ENCODE measurements at regions not wholly inside any gene's neighbourhood (a gene's known extent, or its start where the extent isn't known, plus 50 kb on each side); places are given as distances from the start of the nearest gene placed in this dataset.

DNA sequence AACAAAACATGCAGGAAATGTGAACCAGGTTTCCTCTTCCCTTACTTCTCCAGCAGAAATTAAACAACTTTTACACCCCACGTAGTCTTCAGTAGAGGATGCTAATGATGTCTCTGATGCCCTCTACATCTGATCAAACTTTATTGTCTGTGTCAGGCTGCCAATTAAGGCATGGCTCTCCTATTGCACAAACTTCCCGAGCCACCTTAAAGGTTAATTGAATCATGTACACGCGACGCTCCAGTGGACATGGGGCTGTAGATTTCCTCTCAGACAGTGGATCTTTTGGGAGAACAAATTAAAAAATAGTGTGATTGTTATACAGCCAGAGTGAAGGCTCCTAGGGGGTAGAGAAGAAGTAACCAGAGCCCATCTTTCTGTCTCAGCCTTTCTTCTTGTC, 301.6 kb downstream of the SMAD2 start:
- H3K4me1 Mint-ChIP-seq (ENCODE audit: low read depth), result no peaks in the 10 kb centered on the region
- H3K27ac Mint-ChIP-seq, result no peak overlapping the region
- H3K36me3 Mint-ChIP-seq (ENCODE audit: low read depth), result no peaks in the 10 kb centered on the region
- DNase-seq (ENCODE audit: low spot score), result no peak
- intact Hi-C loops (cut with micrococcal nuclease), result no loop called here
- H3K9me3 Mint-ChIP-seq, result no peaks in the 10 kb centered on the region
- no peak overlapping the region for H3K4me3 Mint-ChIP-seq (ENCODE audit: low read depth)
- peaks cover 6% of the 10 kb centered on the region for H3K27me3 Mint-ChIP-seq (ENCODE audit: low read depth)

DNA sequence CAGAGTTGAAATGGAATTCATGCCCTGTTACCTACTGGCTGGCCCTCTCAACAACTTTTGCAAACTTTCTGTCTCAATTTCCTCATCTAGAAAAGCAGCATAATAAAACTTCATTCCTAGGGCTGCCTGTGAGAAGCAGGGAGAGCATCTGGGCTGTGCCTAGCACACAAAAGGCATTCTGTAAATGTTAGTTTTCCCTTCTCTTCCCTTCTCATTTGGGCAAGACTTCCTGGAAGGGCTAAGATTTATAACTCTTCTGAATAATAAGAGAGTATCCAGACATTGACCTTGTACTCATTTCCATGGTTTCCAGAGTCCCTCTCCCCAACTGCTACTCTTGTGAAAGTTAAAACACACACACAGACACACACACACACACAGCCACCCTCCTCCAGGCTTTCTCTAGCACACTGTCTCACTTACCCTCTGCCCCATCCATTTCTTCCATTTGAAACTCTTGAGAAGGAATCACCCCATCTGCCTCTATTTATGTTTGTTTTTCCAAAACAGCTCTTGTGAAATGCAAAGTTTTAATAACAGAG, 302.1 kb downstream of the SMAD2 start:
- Mint-ChIP-seq H3K9me3 (no peaks in the 10 kb centered on the region), H3K27ac (no peak overlapping the region), H3K4me1 (ENCODE audit: low read depth) (no peaks in the 10 kb centered on the region), H3K36me3 (ENCODE audit: low read depth) (no peaks in the 10 kb centered on the region), H3K27me3 (ENCODE audit: low read depth) (peaks cover 6% of the 10 kb centered on the region), H3K4me3 (ENCODE audit: low read depth) (no peak overlapping the region)
- DNase-seq (ENCODE audit: low spot score), result no peak
- intact Hi-C loops (cut with micrococcal nuclease), result no loop called here

DNA sequence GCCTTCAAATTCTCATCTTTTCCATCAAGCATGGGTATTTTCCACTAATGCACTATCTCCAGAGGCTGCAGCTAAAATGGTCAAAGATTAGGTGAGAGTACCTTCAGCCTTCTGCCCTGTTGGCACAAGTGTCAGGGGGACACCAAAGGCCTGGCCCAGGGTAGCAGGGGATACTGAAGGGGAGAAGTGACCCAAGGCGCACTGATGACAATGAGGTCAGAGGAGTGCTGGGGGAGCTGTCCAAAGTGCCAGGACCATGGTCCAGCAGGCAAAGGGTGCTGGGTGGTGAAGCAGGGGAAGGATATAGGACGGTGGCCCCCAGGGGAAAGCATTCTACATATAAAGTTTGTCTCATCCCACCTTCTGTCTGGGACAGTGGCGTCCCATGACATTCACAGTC, 303.4 kb downstream of the SMAD2 start:
- intact Hi-C loops (cut with micrococcal nuclease), result no loop called here
- no peak overlapping the region for H3K27ac Mint-ChIP-seq
- H3K9me3 Mint-ChIP-seq, result no peaks in the 10 kb centered on the region
- H3K4me3 Mint-ChIP-seq (ENCODE audit: low read depth), result no peak overlapping the region
- H3K4me1 Mint-ChIP-seq (ENCODE audit: low read depth), result no peaks in the 10 kb centered on the region
- no peaks in the 10 kb centered on the region for H3K36me3 Mint-ChIP-seq (ENCODE audit: low read depth)
- DNase-seq (ENCODE audit: low spot score), result no peak
- peaks cover 10% of the 10 kb centered on the region for H3K27me3 Mint-ChIP-seq (ENCODE audit: low read depth)

DNA sequence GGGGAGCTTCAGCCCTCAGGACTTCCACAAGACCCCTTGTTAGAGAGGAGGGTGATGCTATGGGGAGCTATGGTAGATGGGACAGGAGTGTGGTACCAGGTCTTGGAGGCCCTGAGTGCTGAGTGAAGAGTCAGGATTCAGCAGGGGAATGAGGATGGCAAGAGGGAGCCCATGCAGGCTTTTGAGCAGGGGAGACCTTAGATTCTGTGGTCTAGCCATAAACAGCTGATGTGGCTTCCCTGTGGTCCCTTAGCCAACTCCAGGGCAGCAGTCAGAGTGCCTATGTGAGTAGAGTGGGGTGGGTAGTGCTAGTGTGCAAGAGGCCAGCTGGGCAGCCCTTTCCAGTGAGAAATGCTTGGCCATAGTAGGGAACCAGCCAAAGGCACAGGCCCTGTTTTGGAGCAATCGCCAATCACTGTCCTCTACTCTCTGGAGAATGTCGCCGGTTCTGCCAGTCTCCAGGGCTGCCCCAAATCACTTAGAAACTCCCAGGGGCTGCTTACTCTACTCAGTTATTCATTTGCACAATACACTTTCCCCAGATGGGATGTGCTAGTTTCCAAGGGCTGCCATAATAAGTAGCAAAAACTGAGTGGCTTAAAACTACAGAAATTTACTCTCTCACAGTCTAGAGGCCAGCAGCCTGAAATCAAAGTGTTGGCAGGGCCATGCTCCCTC, 310.5 kb downstream of the SMAD2 start:
- H3K4me1 Mint-ChIP-seq (ENCODE audit: low read depth), result no peaks in the 10 kb centered on the region
- no peak overlapping the region for H3K27ac Mint-ChIP-seq
- peaks cover 6% of the 10 kb centered on the region for H3K27me3 Mint-ChIP-seq (ENCODE audit: low read depth)
- intact Hi-C loops (cut with micrococcal nuclease), result no loop called here
- no peaks in the 10 kb centered on the region for H3K9me3 Mint-ChIP-seq
- no peak for DNase-seq (ENCODE audit: low spot score)
- no peaks in the 10 kb centered on the region for H3K36me3 Mint-ChIP-seq (ENCODE audit: low read depth)
- H3K4me3 Mint-ChIP-seq (ENCODE audit: low read depth), result no peak overlapping the region

DNA sequence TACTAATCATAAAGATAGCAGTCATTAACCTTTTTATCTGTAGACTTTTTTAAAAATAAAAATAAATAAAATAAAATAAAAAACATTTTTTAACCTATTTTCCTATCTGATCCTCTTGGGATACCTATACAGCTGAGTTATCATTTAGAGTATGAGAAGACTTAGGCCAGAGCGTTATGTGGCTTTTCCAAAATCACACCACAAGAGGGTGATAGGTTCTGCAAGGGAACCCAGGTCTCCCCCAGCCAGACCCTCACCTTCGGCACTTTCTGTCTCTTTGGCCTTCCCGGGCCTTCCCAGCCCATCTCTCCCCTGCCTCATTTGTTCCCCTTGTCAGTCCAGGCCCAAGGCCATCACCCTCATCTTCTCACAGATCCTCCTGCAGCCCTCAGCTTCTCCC, 311.7 kb downstream of the SMAD2 start:
- Mint-ChIP-seq H3K27me3 (ENCODE audit: low read depth) (peaks cover 6% of the 10 kb centered on the region), H3K9me3 (no peaks in the 10 kb centered on the region), H3K4me3 (ENCODE audit: low read depth) (no peak overlapping the region), H3K36me3 (ENCODE audit: low read depth) (no peaks in the 10 kb centered on the region), H3K4me1 (ENCODE audit: low read depth) (no peaks in the 10 kb centered on the region), H3K27ac (no peak overlapping the region)
- intact Hi-C loops (cut with micrococcal nuclease), result no loop called here
- no peak for DNase-seq (ENCODE audit: low spot score)

DNA sequence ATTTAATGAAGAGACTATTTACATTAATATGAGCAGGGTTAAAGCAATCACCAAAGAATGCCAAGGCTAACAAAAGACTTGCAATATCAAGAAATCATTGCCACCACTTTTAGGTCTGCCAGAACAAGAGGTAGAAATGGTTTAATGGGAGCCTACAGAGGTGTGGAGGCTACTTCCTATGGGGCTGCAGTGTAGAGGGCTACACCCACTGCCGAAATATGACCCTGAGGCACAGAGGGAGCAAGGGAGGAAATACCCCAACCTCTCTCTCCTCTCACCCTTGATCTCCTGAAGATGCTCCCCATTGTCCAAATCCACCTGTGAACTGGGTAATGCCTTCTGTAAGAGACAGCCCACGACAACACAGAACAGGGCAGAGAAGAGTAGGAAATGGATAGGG, 315.4 kb downstream of the SMAD2 start:
- intact Hi-C loops (cut with micrococcal nuclease), result no loop called here
- Mint-ChIP-seq H3K27me3 (ENCODE audit: low read depth) (peaks cover 2% of the 10 kb centered on the region), H3K4me1 (ENCODE audit: low read depth) (no peaks in the 10 kb centered on the region), H3K9me3 (no peaks in the 10 kb centered on the region), H3K4me3 (ENCODE audit: low read depth) (no peak overlapping the region), H3K27ac (no peak overlapping the region), H3K36me3 (ENCODE audit: low read depth) (no peaks in the 10 kb centered on the region)
- DNase-seq (ENCODE audit: low spot score), result no peak

DNA sequence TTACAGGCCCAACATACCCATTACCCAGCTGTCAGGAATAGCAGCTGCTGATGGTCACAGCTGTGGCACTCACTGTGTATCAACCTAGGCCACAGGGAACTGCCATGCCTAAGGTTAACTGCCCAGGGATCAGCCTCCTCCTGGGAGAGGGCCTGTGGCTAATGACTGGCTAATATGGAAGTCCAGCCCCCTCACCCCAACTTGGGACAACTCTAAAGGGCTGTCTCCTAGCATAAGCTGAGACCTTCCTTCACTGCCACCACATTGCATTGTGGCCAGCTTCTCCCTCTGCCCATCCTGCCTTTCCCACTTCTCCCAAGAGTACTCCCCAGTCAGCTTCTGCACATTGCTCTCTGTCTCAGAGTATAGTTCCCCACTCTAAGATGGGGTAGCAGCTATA, 316.5 kb downstream of the SMAD2 start:
- Mint-ChIP-seq H3K27ac (no peak overlapping the region), H3K4me1 (ENCODE audit: low read depth) (no peaks in the 10 kb centered on the region)
- intact Hi-C loops (cut with micrococcal nuclease), result no loop called here

DNA sequence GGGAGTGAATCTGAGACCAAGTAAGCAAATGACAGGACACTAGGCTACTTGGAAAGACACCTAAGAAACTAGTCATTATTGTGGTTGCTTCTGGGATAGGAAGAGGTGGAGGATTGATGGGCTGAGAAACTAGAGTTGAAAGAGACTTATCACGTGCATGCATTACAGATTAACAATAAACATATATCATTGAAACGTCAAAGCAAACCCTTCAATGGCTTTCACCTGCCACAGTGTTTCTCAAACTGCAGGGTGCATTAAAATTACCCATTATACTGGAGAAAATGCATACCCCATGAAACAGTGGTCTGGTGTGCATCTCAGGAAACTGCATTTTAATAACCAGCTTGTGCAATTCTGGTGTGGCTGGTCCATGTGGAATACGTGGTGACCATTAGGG, 318.8 kb downstream of the SMAD2 start:
- no peaks in the 10 kb centered on the region for H3K9me3 Mint-ChIP-seq
- no peak overlapping the region for H3K27ac Mint-ChIP-seq
- H3K4me1 Mint-ChIP-seq (ENCODE audit: low read depth), result no peaks in the 10 kb centered on the region
- no peaks in the 10 kb centered on the region for H3K36me3 Mint-ChIP-seq (ENCODE audit: low read depth)
- no peaks in the 10 kb centered on the region for H3K27me3 Mint-ChIP-seq (ENCODE audit: low read depth)
- DNase-seq (ENCODE audit: low spot score), result no peak
- intact Hi-C loops (cut with micrococcal nuclease), result no loop called here
- no peak overlapping the region for H3K4me3 Mint-ChIP-seq (ENCODE audit: low read depth)

More for the DNA sequence above, 316.5 kb downstream of the SMAD2 start:
- Mint-ChIP-seq H3K9me3 (no peaks in the 10 kb centered on the region), H3K27me3 (ENCODE audit: low read depth) (no peaks in the 10 kb centered on the region), H3K4me3 (ENCODE audit: low read depth) (no peak overlapping the region), H3K36me3 (ENCODE audit: low read depth) (no peaks in the 10 kb centered on the region)
- no peak for DNase-seq (ENCODE audit: low spot score)

DNA sequence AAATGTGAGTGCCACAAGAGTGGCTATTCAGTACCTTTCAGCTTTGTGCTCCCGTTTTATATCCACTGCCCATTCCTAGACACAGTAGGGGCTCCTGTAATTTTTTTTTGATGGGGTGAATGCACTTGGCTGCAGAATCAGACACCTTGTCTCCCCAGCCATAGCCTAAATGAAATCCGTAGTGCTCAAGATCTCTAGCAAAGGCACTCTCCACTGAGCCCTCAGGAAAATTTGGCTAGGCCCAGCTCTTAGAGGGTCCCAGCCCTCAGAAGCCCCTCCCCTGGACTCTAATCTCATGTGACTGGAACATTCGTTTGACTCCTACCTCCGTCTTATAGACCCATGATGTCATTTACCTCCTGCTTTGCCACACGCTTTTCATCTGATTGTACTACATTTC, 323.9 kb downstream of the SMAD2 start:
- Mint-ChIP-seq H3K27me3 (ENCODE audit: low read depth) (no peaks in the 10 kb centered on the region), H3K36me3 (ENCODE audit: low read depth) (no peaks in the 10 kb centered on the region), H3K4me1 (ENCODE audit: low read depth) (no peaks in the 10 kb centered on the region), H3K9me3 (no peaks in the 10 kb centered on the region), H3K4me3 (ENCODE audit: low read depth) (no peak overlapping the region), H3K27ac (no peak overlapping the region)
- intact Hi-C loops (cut with micrococcal nuclease), result no loop called here
- DNase-seq (ENCODE audit: low spot score), result no peak

DNA sequence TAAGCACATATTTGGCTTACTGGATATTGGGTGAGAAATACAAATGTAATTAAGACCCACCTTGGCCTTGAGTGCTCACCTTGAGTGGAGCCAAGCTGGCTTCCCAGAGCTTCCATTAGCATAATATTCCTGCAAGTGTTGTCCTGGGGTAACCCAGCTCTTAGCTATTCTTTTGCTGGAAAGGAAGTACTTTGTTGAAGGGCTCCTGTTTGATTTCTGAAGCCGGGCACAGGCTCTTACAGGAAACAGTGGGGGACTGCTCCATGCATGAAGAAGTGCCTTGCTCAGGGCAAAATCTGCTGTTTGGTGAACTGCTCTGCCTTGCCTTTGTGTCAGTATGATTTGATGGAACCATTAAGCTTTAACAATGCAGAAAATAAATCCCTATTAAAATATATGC, 325.4 kb downstream of the SMAD2 start:
- no peaks in the 10 kb centered on the region for H3K27me3 Mint-ChIP-seq (ENCODE audit: low read depth)

DNA sequence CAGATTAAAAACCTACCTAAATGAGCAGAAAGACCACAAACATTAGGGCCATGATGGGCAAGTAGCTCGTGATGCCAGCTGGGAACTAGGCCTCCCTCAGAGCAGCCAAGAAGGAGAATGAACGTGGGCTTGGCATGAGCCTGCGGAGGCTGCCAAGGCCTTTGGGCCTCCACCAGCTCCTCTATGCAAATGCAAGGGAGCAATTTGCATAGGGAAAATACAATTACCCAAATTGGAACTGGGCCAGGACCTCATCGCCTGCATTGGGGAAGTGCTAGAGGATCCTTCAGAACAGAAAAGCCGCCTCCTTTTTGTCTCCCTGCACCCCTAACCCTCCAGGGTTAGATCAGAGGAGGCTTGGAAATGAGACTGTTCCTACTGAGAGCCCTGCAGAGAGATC, 326.4 kb downstream of the SMAD2 start:
- no peaks in the 10 kb centered on the region for H3K36me3 Mint-ChIP-seq (ENCODE audit: low read depth)
- intact Hi-C loops (cut with micrococcal nuclease), result no loop called here
- no peaks in the 10 kb centered on the region for H3K9me3 Mint-ChIP-seq
- H3K4me3 Mint-ChIP-seq (ENCODE audit: low read depth), result no peak overlapping the region
- H3K27me3 Mint-ChIP-seq (ENCODE audit: low read depth), result no peaks in the 10 kb centered on the region
- no peaks in the 10 kb centered on the region for H3K4me1 Mint-ChIP-seq (ENCODE audit: low read depth)
- no peak for DNase-seq (ENCODE audit: low spot score)
- H3K27ac Mint-ChIP-seq, result no peak overlapping the region

More for the DNA sequence above, 325.4 kb downstream of the SMAD2 start:
- Mint-ChIP-seq H3K36me3 (ENCODE audit: low read depth) (no peaks in the 10 kb centered on the region), H3K4me1 (ENCODE audit: low read depth) (no peaks in the 10 kb centered on the region), H3K4me3 (ENCODE audit: low read depth) (no peak overlapping the region), H3K9me3 (no peaks in the 10 kb centered on the region), H3K27ac (no peak overlapping the region)
- no peak for DNase-seq (ENCODE audit: low spot score)
- intact Hi-C loops (cut with micrococcal nuclease), result no loop called here

DNA sequence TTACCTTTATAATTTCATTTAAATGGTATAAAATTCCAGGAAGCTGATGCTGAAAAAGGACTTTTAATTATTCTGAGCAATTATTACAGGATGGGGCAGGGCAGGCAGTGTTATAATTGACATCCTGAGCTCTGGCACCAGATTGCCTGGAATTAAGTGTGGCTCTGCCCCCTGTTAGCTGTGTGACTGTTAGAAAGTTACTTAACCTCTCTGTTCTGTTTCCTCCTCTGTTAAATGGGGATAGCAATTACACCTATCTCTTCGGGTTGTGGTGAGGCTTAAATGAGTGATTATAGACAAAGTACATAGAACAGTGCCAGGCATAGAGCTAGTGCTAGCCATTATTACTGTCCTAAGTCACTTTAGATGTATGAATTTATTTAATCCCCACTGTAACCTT, 327.3 kb downstream of the SMAD2 start:
- DNase-seq (ENCODE audit: low spot score), result no peak
- no peaks in the 10 kb centered on the region for H3K4me1 Mint-ChIP-seq (ENCODE audit: low read depth)

DNA sequence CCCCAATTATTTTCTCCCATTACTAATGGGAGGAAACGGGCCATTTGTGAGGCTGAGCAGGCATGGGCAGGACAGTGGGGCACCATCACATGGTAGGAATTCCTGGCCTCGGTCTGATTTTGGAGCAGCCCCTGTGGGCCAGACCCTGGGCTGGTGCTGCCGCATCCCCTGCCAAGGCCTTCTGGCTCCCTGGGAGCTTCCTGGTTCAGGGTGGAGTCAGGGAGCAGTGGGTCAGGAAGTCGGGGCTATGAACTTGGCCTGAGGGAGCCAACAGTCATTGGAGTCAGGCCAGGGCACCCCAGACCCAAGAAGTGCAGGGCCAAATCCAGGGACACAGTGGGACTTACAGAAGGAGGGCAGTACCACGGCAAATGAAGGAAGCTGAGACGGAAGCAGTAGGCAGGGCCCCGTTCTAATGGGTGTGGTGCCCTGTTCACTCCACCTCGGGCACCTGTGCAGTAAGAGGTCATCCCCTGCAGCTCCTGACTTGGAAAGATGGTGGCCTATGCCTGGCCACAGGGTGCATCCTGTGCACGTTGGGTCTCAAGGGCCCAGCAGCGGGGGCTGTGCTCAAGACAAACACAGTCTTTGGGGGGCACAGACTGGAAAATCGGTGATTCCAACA, 328.1 kb downstream of the SMAD2 start:
- H3K4me1 Mint-ChIP-seq (ENCODE audit: low read depth), result no peaks in the 10 kb centered on the region
- peaks cover 2% of the 10 kb centered on the region for H3K27me3 Mint-ChIP-seq (ENCODE audit: low read depth)

More for the DNA sequence above, 327.3 kb downstream of the SMAD2 start:
- H3K36me3 Mint-ChIP-seq (ENCODE audit: low read depth), result no peaks in the 10 kb centered on the region
- H3K27ac Mint-ChIP-seq, result no peak overlapping the region
- no peak overlapping the region for H3K4me3 Mint-ChIP-seq (ENCODE audit: low read depth)
- no peaks in the 10 kb centered on the region for H3K9me3 Mint-ChIP-seq
- peaks cover under 1% of the 10 kb centered on the region for H3K27me3 Mint-ChIP-seq (ENCODE audit: low read depth)
- intact Hi-C loops (cut with micrococcal nuclease), result no loop called here

More for the DNA sequence above, 328.1 kb downstream of the SMAD2 start:
- Mint-ChIP-seq H3K27ac (no peak overlapping the region), H3K4me3 (ENCODE audit: low read depth) (no peak overlapping the region), H3K9me3 (no peaks in the 10 kb centered on the region), H3K36me3 (ENCODE audit: low read depth) (no peaks in the 10 kb centered on the region)
- intact Hi-C loops (cut with micrococcal nuclease), result no loop called here
- DNase-seq (ENCODE audit: low spot score), result no peak
